ENCODE measurements at regions not wholly inside any gene's neighbourhood (a gene's known extent, or its start where the extent isn't known, plus 50 kb on each side); places are given as distances from the start of the nearest gene placed in this dataset.

DNA sequence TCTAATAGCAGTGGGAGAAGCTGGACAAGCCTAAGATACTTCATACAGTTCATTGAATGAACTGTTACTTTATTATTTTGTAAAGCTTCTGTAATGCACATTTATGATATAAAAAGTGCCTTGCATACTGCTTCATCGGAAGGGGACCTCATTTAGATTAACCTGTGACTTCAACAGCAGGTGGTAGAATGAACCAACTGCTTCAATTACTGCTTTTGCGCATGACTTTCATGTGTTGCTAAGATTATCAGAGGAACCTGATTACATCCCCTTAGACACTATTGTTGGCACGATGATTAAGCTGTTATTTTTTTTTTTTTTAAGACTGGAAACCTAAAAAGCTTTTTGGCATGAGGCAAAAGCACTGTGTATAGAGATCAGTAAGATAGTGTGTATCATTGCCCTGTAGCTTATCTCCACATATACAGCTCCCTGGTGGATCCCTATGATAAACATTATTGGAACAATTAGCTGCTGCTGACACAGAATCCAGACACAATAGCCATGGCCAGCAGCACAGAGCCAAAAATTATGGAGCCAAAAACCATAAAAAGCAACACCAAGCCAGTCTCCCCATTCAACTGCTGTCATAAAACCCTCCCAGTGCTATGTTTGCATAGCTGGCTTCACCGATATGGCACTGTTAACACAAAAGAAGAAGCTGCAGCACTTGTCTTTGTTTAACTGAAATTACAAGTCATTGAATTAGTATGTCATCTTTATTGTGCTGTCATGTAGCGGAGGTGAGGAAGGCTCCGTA is 731.6 kb upstream of the MMS22L start:
- DNase-seq (ENCODE audit: low read depth in 1 of 2, low spot score in 1 of 2): no peak
- TF ChIP-seq SPI1 (IDR thresholded peaks at IDR 0.05; ENCODE audit: borderline replicate concordance, low read depth): no peak
- no peak overlapping the region for H3K4me3 ChIP-seq (replicated peaks; ENCODE audit: insufficient read depth, low read length)
- no peaks in the 10 kb centered on the region for H3K27me3 ChIP-seq (ENCODE audit: insufficient read depth, poor library complexity, severe bottlenecking)
- H3K27ac ChIP-seq (replicated peaks): no peak overlapping the region

DNA sequence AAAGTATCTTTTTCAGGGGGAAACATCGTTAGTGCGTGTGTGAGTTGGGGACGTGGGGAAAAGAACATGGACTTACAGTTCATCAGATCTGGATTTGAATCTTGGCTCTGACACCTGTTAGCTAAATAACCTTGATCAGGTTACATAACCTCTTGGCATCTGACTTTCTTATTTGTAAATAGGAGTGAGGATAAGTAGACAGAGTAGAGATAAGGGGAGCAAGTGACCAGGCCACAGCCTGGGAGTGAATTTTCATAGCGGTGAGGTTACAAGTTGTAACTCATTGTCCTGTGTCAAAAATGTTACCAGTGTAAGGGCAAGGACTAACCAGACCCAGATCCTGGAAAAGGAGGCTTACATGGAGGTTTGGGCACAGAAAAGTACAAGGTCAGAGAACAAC is 733.5 kb upstream of the MMS22L start:
- no peak overlapping the region for H3K4me3 ChIP-seq (replicated peaks; ENCODE audit: insufficient read depth, low read length)
- TF ChIP-seq, protein P1, sequence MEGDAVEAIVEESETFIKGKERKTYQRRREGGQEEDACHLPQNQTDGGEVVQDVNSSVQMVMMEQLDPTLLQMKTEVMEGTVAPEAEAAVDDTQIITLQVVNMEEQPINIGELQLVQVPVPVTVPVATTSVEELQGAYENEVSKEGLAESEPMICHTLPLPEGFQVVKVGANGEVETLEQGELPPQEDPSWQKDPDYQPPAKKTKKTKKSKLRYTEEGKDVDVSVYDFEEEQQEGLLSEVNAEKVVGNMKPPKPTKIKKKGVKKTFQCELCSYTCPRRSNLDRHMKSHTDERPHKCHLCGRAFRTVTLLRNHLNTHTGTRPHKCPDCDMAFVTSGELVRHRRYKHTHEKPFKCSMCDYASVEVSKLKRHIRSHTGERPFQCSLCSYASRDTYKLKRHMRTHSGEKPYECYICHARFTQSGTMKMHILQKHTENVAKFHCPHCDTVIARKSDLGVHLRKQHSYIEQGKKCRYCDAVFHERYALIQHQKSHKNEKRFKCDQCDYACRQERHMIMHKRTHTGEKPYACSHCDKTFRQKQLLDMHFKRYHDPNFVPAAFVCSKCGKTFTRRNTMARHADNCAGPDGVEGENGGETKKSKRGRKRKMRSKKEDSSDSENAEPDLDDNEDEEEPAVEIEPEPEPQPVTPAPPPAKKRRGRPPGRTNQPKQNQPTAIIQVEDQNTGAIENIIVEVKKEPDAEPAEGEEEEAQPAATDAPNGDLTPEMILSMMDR (IDR thresholded peaks at IDR 0.05; ENCODE audit: insufficient read depth, low read length): no peak
- TF ChIP-seq SPI1 (IDR thresholded peaks at IDR 0.05; ENCODE audit: borderline replicate concordance, low read depth) (no peak), POLR2AphosphoS5 (IDR thresholded peaks at IDR 0.05; ENCODE audit: low read depth) (no peak), GABPA (IDR thresholded peaks at IDR 0.05; ENCODE audit: low read depth) (no peak)
- TF ChIP-seq, protein P2, sequence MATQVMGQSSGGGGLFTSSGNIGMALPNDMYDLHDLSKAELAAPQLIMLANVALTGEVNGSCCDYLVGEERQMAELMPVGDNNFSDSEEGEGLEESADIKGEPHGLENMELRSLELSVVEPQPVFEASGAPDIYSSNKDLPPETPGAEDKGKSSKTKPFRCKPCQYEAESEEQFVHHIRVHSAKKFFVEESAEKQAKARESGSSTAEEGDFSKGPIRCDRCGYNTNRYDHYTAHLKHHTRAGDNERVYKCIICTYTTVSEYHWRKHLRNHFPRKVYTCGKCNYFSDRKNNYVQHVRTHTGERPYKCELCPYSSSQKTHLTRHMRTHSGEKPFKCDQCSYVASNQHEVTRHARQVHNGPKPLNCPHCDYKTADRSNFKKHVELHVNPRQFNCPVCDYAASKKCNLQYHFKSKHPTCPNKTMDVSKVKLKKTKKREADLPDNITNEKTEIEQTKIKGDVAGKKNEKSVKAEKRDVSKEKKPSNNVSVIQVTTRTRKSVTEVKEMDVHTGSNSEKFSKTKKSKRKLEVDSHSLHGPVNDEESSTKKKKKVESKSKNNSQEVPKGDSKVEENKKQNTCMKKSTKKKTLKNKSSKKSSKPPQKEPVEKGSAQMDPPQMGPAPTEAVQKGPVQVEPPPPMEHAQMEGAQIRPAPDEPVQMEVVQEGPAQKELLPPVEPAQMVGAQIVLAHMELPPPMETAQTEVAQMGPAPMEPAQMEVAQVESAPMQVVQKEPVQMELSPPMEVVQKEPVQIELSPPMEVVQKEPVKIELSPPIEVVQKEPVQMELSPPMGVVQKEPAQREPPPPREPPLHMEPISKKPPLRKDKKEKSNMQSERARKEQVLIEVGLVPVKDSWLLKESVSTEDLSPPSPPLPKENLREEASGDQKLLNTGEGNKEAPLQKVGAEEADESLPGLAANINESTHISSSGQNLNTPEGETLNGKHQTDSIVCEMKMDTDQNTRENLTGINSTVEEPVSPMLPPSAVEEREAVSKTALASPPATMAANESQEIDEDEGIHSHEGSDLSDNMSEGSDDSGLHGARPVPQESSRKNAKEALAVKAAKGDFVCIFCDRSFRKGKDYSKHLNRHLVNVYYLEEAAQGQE (IDR thresholded peaks at IDR 0.05; ENCODE audit: insufficient replicate concordance, low read depth): no peak
- no peak overlapping the region for H3K27ac ChIP-seq (replicated peaks)
- no peaks in the 10 kb centered on the region for H3K27me3 ChIP-seq (ENCODE audit: insufficient read depth, poor library complexity, severe bottlenecking)
- DNase-seq (ENCODE audit: low read depth in 1 of 2, low spot score in 1 of 2): no peak

DNA sequence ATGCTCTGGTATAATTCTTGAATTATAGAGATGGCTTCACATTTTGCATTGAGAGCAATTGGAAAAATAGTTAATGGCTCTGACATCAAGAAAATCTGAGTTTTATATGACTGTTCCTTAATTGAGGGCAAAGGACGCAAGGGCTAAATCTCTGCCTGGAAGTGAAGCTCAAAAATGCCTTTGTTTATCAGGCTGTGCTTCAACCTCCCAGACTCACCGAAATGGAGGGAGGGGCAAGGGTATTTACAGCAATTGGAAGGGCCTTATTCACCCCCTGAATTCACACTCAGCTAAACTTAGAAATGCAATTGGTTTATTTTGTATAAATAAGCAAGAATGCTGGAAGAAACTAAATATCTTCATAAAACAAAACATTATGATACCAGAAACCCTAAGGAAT is 737.2 kb upstream of the MMS22L start:
- Histone ChIP-seq H3K4me3 (replicated peaks; ENCODE audit: insufficient read depth, low read length) (no peak overlapping the region), H3K27ac (replicated peaks) (no peak overlapping the region), H3K27me3 (ENCODE audit: insufficient read depth, poor library complexity, severe bottlenecking) (no peaks in the 10 kb centered on the region)
- TF ChIP-seq, protein P2 (IDR thresholded peaks at IDR 0.05; ENCODE audit: insufficient replicate concordance, low read depth): no peak
- DNase-seq (ENCODE audit: low read depth in 1 of 2, low spot score in 1 of 2): no peak

DNA sequence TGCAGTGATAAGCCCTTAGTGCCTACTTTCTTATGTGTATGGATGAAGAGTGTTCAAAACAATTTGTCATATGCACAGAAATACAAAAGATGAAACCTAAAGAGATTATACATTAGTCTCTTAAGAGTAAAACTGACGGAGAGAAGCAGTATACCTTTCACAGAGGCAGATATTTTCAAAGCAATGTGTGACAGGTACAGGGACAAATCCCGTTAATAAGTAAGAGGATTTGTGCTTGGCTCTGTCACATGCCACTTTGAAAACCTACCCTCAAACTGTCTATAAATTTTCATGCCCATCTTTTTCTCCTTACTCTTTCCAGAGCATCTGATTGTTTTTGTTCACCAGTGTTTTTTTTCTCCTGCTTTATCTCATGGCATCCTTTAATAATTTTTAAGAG is 741.3 kb upstream of the MMS22L start:
- no peaks in the 10 kb centered on the region for H3K27me3 ChIP-seq (ENCODE audit: insufficient read depth, poor library complexity, severe bottlenecking)
- H3K27ac ChIP-seq (replicated peaks): no peak overlapping the region
- DNase-seq (ENCODE audit: low read depth in 1 of 2, low spot score in 1 of 2): no peak
- no peak overlapping the region for H3K4me3 ChIP-seq (replicated peaks; ENCODE audit: insufficient read depth, low read length)
- TF ChIP-seq POLR2AphosphoS5 (IDR thresholded peaks at IDR 0.05; ENCODE audit: low read depth) (no peak), SPI1 (IDR thresholded peaks at IDR 0.05; ENCODE audit: borderline replicate concordance, low read depth) (no peak), GABPA (IDR thresholded peaks at IDR 0.05; ENCODE audit: low read depth) (no peak)
- TF ChIP-seq, protein P1 (IDR thresholded peaks at IDR 0.05; ENCODE audit: insufficient read depth, low read length): no peak
- TF ChIP-seq, protein P2 (IDR thresholded peaks at IDR 0.05; ENCODE audit: insufficient replicate concordance, low read depth): no peak

All from HL-60 (cell line).